ENCODE measurements at regions not wholly inside any gene's neighbourhood (a gene's known extent, or its start where the extent isn't known, plus 50 kb on each side); places are given as distances from the start of the nearest gene placed in this dataset.
"Not testable (repeated sequence)": the region's sequence is repeated elsewhere in the genome, so short reads cannot be mapped to it uniquely, and the experiment has no call there.

- DNase-seq (ENCODE audit: low read depth), result no peak
Observed at GRCh38 chr17:68097161-68097805, 61.7 kb downstream of the KPNA2 start.

- DNase-seq (ENCODE audit: low read depth), result not testable (repeated sequence)
Observed at GRCh38 chr17:68099341-68099753, 63.8 kb downstream of the KPNA2 start.

- no peak for DNase-seq (ENCODE audit: low read depth)
Observed at GRCh38 chr17:68100000-68100641, 64.6 kb downstream of the KPNA2 start.

GRCh38 chr17:68101075-68101986 is 65.8 kb downstream of the KPNA2 start:
- peak; percentile 52 for DNase-seq (ENCODE audit: low read depth)

- DNase-seq (ENCODE audit: low read depth), result no peak
Observed at GRCh38 chr17:68101987-68102314, 66.4 kb downstream of the KPNA2 start.

GRCh38 chr17:68102318-68102758 is 66.8 kb downstream of the KPNA2 start:
- no peak for DNase-seq (ENCODE audit: low read depth)

GRCh38 chr17:68103148-68103547 is 67.6 kb downstream of the KPNA2 start:
- DNase-seq (ENCODE audit: low read depth), result no peak

- DNase-seq (ENCODE audit: low read depth), result no peak
Observed at GRCh38 chr17:68106085-68106484, 70.5 kb downstream of the KPNA2 start.

- DNase-seq (ENCODE audit: low read depth), result no peak
Observed at GRCh38 chr17:68107373-68107772, 71.8 kb downstream of the KPNA2 start.

- no peak for DNase-seq (ENCODE audit: low read depth)
Observed at GRCh38 chr17:68108313-68109000, 72.9 kb downstream of the KPNA2 start.

- not testable (repeated sequence) for DNase-seq (ENCODE audit: low read depth)
Observed at GRCh38 chr17:68109404-68109803, 73.9 kb downstream of the KPNA2 start.

- not testable (repeated sequence) for DNase-seq (ENCODE audit: low read depth)
Observed at GRCh38 chr17:68116211-68116610, 80.7 kb downstream of the KPNA2 start.

- DNase-seq (ENCODE audit: low read depth), result no peak
Observed at GRCh38 chr17:68122587-68122986, 87.1 kb downstream of the KPNA2 start.

GRCh38 chr17:68125111-68125870 is 89.8 kb downstream of the KPNA2 start:
- DNase-seq (ENCODE audit: low read depth), result no peak

- no peak for DNase-seq (ENCODE audit: low read depth)
Observed at GRCh38 chr17:68127914-68128313, 92.4 kb downstream of the KPNA2 start.

GRCh38 chr17:68131456-68131855 is 95.9 kb downstream of the KPNA2 start:
- DNase-seq (ENCODE audit: low read depth), result no peak

- no peak for DNase-seq (ENCODE audit: low read depth)
Observed at GRCh38 chr17:68133346-68134045, 98.0 kb downstream of the KPNA2 start.

- DNase-seq (ENCODE audit: low read depth), result no peak
Observed at GRCh38 chr17:68134046-68134637, 98.6 kb downstream of the KPNA2 start.

- DNase-seq (ENCODE audit: low read depth), result no peak
Observed at GRCh38 chr17:68134731-68135130, 99.2 kb downstream of the KPNA2 start.

GRCh38 chr17:68135141-68135887 is 99.8 kb downstream of the KPNA2 start:
- DNase-seq (ENCODE audit: low read depth), result no peak
